HepG2 (cell line): ENCODE measurements at regions not wholly inside any gene's neighbourhood (a gene's known extent, or its start where the extent isn't known, plus 50 kb on each side); places are given as distances from the start of the nearest gene placed in this dataset.

Experiments used
- ATAC-seq: fragments of 200-7000 bp; cut with Tn5 transposase; 3 replicates; pipeline ENCODE4 v1.9.1; 2020; ENCODE audit warnings: mild to moderate bottlenecking, moderate library complexity
- BruUV-seq: library from RNA; stranded (reverse); fragments of 400-500 nt; replicated peaks from 2 replicates; lab custom pipeline; 2021; lab: Mats Ljungman, UMichigan
- CTCF ChIA-PET: fragments of 300-600 bp; formaldehyde crosslinking; extraction: SDS; loops from one replicate; lab custom pipeline; 2021; ENCODE audit warnings: low total read pairs, inconsistent platforms, low intra/inter-chr PET ratio; lab: Yijun Ruan, JAX
- POLR2A ChIA-PET: fragments of 350-600 bp; sonication (Branson Sonifier 250); formaldehyde crosslinking; loops from one replicate; lab custom pipeline; 2020; ENCODE audit warnings: antibody characterized with exemption, inconsistent platforms; lab: Yijun Ruan, JAX
- DNase-seq: peaks from one replicate; pipeline ENCODE4 v3.0.0-alpha.2; 2015; ENCODE audit warnings: low spot score
- FAIRE-seq: peaks from 3 replicates; lab custom pipeline; 2011; peaks lifted over from hg19 to GRCh38; lab: Jason Lieb, UNC
- H2AFZ ChIP-seq: one replicate; pipeline ENCODE4 v1.6.1; 2011; ENCODE audit warnings: low read length, inconsistent platforms
- H3K27ac ChIP-seq: fragments of 300-600 bp; 3 replicates; pipeline ENCODE4 v1.8.0; 2011; ENCODE audit warnings: mixed run types, mild to moderate bottlenecking, mixed read lengths, low read length, inconsistent platforms; ENCODE audit not compliant: insufficient read depth; ENCODE audit errors: extremely low read length
- H3K27me3 ChIP-seq, 2 experiments: fragments of 200-600 bp in 1 of 2; 2 replicates in 1 of 2; 3 replicates in 1 of 2; pipeline versions ENCODE4 v1.6.0 to v1.8.0; 2011; ENCODE audit warnings: low read length in 2 of 2, mild to moderate bottlenecking in 2 of 2, moderate library complexity in 2 of 2, inconsistent platforms in 1 of 2; ENCODE audit not compliant: insufficient read depth in 2 of 2, control insufficient read depth in 1 of 2
- H3K36me3 ChIP-seq, 2 experiments: fragments of 200-600 bp in 1 of 2; replicated peaks in 1 of 2; 2 replicates in 1 of 2; 3 replicates in 1 of 2; pipeline versions ENCODE4 v1.5.1 to v1.8.0; 2011; ENCODE audit warnings: low read length in 2 of 2, inconsistent platforms in 1 of 2; ENCODE audit not compliant: insufficient read depth in 2 of 2, control insufficient read depth in 1 of 2
- H3K4me1 ChIP-seq: 2 replicates; pipeline ENCODE4 v1.5.1; 2012; ENCODE audit warnings: low read length, inconsistent platforms; ENCODE audit not compliant: insufficient read depth
- H3K4me2 ChIP-seq: 2 replicates; pipeline ENCODE4 v1.6.0; 2011; ENCODE audit warnings: low read depth, low read length, inconsistent platforms
- H3K4me3 ChIP-seq, 3 experiments: fragments of 200-600 bp in 1 of 3; sonication (generic), shearing (Covaris generic) in 1 of 3; replicated peaks in 1 of 3; 2 replicates each; pipeline ENCODE4 v1.5.1; 2011 to 2016; ENCODE audit warnings: low read length in 3 of 3, inconsistent platforms in 2 of 3, low read depth in 2 of 3, mild to moderate bottlenecking in 2 of 3, control low read depth in 1 of 3, mixed read lengths in 1 of 3; ENCODE audit not compliant: insufficient read depth in 1 of 3
- H3K79me2 ChIP-seq: one replicate; pipeline ENCODE4 v1.6.1; 2011; ENCODE audit warnings: low read length, inconsistent platforms; ENCODE audit not compliant: insufficient read depth
- H3K9ac ChIP-seq: 2 replicates; pipeline ENCODE4 v1.6.0; 2011; ENCODE audit warnings: mild to moderate bottlenecking, low read depth, low read length, inconsistent platforms; ENCODE audit not compliant: insufficient read depth
- H3K9me3 ChIP-seq: 2 replicates; pipeline ENCODE4 v1.5.1; 2012; ENCODE audit warnings: mild to moderate bottlenecking, low read length
- H4K20me1 ChIP-seq: 2 replicates; pipeline ENCODE4 v1.6.0; 2011; ENCODE audit warnings: inconsistent platforms, mild to moderate bottlenecking, low read length, moderate library complexity; ENCODE audit not compliant: insufficient read depth
- CTCF ChIP-seq: sonication (generic); formaldehyde crosslinking; IDR thresholded peaks from 2 replicates; pipeline ENCODE4 v1.5.0; 2020; ENCODE audit warnings: mild to moderate bottlenecking, missing genetic modification reagents, moderate library complexity
- FOXA1 ChIP-seq, 2 experiments: fragments of 450-650 bp in 1 of 2; sonication (generic) in 1 of 2; formaldehyde crosslinking in 1 of 2; IDR thresholded peaks; 2 replicates each; pipeline versions ENCODE4 v1.4.0 to v1.6.1; 2016 to 2020; ENCODE audit warnings: missing genetic modification reagents in 1 of 2
- SKIL ChIP-seq: sonication (generic); formaldehyde crosslinking; IDR thresholded peaks from 2 replicates; pipeline ENCODE4 v1.8.0; 2022; ENCODE audit warnings: missing genetic modification reagents, mild to moderate bottlenecking, moderate library complexity, borderline replicate concordance
- U2AF1 ChIP-seq: fragments of 200-400 bp; formaldehyde crosslinking; optimal IDR thresholded peaks from 2 replicates; pipeline ENCODE3; 2017; ENCODE audit warnings: mild to moderate bottlenecking, low read depth, low read length
- WGBS: methylation state at CpG from one replicate; pipeline ENCODE4 v1.1.6; 2017; ENCODE audit warnings: low lambda C conversion rate; 5-methylcytosine and 5-hydroxymethylcytosine counted together
- in situ Hi-C: cut with HindIII; loops from 2 replicates; pipeline ENCODE4 v1.10.0; 2017; ENCODE audit warnings: low pct_unique_long_range_greater_than_20kb; ENCODE audit not compliant: extremely low pct_ligation_motif_present
- intact Hi-C: fragments of 100-400 bp; cut with micrococcal nuclease; formaldehyde crosslinking; loops from one replicate; pipeline ENCODE4 v1.10.0; 2022; ENCODE audit not compliant: unreplicated experiment

- Histone ChIP-seq H3K36me3 (no peaks in the 10 kb centered on the region), H3K4me3 (no peak overlapping the region), H3K4me1 (no peaks in the 10 kb centered on the region), H3K4me2 (no peak overlapping the region), H3K9me3 (peaks cover 84% of the 10 kb centered on the region), H3K9ac (no peak overlapping the region), H4K20me1 (no peaks in the 10 kb centered on the region), H3K79me2 (no peaks in the 10 kb centered on the region), H3K27me3 (no peaks in the 10 kb centered on the region), H3K27ac (no peak overlapping the region), H2AFZ (no peak overlapping the region)
- ChIA-PET POLR2A (no interaction called here), CTCF (no interaction called here)
- DNase-seq, result peak; percentile 11
- no peak for FAIRE-seq
- BruUV-seq, result no TSS peak
- ATAC-seq, result no peak; the same call in 2 of the 3 replicates
- WGBS, result 1% methylated on average over 2 of the region's 2 CpGs
- TF ChIP-seq FOXA1 (IDR thresholded peaks at IDR 0.05), result peak; percentile 69
- TF ChIP-seq FOXA1 (CRISPR knock-in tag; IDR thresholded peaks at IDR 0.05), result no peak
- TF ChIP-seq SKIL (CRISPR knock-in tag), result no peak
- in situ Hi-C loops, result no loop called here
- intact Hi-C loops, result no loop called here
These were observed 87.7 kb upstream of the FOXG1 start for GRCh38 chr14:28678887-28679286.

- in situ Hi-C loops, result no loop called here
- POLR2A ChIA-PET, result no interaction called here
These were observed 84.9 kb upstream of the FOXG1 start for GRCh38 chr14:28681681-28682080.

More at GRCh38 chr14:28681681-28682080, 84.9 kb upstream of the FOXG1 start:
- H4K20me1 ChIP-seq, result no peaks in the 10 kb centered on the region
- DNase-seq (no peak), FAIRE-seq (no peak), ATAC-seq (peak; percentile 76)
- peaks cover 92% of the 10 kb centered on the region for H3K9me3 ChIP-seq
- no peaks in the 10 kb centered on the region for H3K27me3 ChIP-seq
- H3K27ac ChIP-seq, result no peak overlapping the region
- H3K4me3 ChIP-seq, result no peak overlapping the region
- no peak overlapping the region for H3K9ac ChIP-seq
- intact Hi-C loops, result no loop called here
- WGBS, result 20% methylated on average over 4 of the region's 4 CpGs
- no TSS peak for BruUV-seq
- no peaks in the 10 kb centered on the region for H3K4me1 ChIP-seq
- H3K4me2 ChIP-seq, result no peak overlapping the region
- CTCF ChIA-PET, result no interaction called here
- no peak overlapping the region for H2AFZ ChIP-seq
- no peaks in the 10 kb centered on the region for H3K79me2 ChIP-seq
- H3K36me3 ChIP-seq, result no peaks in the 10 kb centered on the region
- 0 out of 2 replicates have a peak, but pooled peaks have one; percentile 14 for TF ChIP-seq CTCF
- TF ChIP-seq U2AF1, result no peak
